ENCODE measurements at regions not wholly inside any gene's neighbourhood (a gene's known extent, or its start where the extent isn't known, plus 50 kb on each side); places are given as distances from the start of the nearest gene placed in this dataset.
A peak's percentile ranks its signal among the peaks of the same experiment; 100 is the strongest.

DNA sequence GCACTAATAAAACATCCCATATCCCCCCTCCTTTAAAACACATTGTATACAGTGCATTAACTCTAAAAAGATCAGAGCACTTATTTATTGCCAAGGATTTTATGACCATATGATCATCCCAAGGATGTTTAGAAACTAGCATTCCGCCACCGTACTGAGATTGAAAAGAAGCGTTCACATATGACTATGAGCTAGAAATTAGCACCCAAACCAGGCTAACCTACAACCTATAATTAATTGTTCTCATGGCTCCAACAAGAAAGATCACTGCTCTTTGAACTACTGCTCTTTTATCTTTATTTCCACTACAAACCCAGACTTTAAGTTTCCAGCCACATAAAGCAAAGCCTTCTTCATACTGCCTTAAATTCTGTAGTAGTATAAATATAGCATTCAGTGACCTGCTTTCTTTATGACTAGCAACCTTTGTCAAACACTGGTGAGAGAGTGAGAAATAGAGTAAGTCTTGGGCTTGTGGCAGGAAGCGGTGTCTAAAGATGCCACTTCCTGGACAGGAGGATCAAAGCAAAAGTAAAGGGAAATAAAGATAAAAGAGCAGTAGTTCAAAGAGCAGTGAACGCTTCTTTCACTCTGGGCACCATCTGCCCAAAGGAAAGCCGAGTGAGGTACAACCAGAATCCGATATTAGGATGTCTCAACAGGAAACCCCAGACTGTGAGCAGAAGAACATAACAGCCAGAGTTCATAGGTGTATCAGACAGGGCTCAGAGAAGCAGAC, 151.1 kb upstream of the ERCC6L2 start (continued):
- peak; percentile 76 for TF ChIP-seq RCOR2 (CRISPR knock-in tag; IDR thresholded peaks at IDR 0.05)
- no peak for TF ChIP-seq ZBTB7A (CRISPR knock-in tag; IDR thresholded peaks at IDR 0.05)
- no peak for TF ChIP-seq GFI1 (CRISPR knock-in tag; IDR thresholded peaks at IDR 0.05; ENCODE audit: borderline replicate concordance)
- no peak for TF ChIP-seq MAZ (IDR thresholded peaks at IDR 0.05; ENCODE audit: borderline replicate concordance, low read depth, low read length)
- no peak for TF ChIP-seq MAZ (CRISPR knock-in tag; IDR thresholded peaks at IDR 0.05; ENCODE audit: low read depth)
- TF ChIP-seq, protein P1, sequence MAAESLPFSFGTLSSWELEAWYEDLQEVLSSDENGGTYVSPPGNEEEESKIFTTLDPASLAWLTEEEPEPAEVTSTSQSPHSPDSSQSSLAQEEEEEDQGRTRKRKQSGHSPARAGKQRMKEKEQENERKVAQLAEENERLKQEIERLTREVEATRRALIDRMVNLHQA (CRISPR knock-in tag; IDR thresholded peaks at IDR 0.05): no peak
- TF ChIP-seq, protein P2, sequence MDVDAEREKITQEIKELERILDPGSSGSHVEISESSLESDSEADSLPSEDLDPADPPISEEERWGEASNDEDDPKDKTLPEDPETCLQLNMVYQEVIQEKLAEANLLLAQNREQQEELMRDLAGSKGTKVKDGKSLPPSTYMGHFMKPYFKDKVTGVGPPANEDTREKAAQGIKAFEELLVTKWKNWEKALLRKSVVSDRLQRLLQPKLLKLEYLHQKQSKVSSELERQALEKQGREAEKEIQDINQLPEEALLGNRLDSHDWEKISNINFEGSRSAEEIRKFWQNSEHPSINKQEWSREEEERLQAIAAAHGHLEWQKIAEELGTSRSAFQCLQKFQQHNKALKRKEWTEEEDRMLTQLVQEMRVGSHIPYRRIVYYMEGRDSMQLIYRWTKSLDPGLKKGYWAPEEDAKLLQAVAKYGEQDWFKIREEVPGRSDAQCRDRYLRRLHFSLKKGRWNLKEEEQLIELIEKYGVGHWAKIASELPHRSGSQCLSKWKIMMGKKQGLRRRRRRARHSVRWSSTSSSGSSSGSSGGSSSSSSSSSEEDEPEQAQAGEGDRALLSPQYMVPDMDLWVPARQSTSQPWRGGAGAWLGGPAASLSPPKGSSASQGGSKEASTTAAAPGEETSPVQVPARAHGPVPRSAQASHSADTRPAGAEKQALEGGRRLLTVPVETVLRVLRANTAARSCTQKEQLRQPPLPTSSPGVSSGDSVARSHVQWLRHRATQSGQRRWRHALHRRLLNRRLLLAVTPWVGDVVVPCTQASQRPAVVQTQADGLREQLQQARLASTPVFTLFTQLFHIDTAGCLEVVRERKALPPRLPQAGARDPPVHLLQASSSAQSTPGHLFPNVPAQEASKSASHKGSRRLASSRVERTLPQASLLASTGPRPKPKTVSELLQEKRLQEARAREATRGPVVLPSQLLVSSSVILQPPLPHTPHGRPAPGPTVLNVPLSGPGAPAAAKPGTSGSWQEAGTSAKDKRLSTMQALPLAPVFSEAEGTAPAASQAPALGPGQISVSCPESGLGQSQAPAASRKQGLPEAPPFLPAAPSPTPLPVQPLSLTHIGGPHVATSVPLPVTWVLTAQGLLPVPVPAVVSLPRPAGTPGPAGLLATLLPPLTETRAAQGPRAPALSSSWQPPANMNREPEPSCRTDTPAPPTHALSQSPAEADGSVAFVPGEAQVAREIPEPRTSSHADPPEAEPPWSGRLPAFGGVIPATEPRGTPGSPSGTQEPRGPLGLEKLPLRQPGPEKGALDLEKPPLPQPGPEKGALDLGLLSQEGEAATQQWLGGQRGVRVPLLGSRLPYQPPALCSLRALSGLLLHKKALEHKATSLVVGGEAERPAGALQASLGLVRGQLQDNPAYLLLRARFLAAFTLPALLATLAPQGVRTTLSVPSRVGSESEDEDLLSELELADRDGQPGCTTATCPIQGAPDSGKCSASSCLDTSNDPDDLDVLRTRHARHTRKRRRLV (CRISPR knock-in tag; IDR thresholded peaks at IDR 0.05): no peak
- no peak for TF ChIP-seq TGIF2 (CRISPR knock-in tag; IDR thresholded peaks at IDR 0.05)
- 0 out of 2 replicates have a peak, but pooled peaks have one; percentile 12 for TF ChIP-seq CBFB (CRISPR knock-in tag; IDR thresholded peaks at IDR 0.05)
- TF ChIP-seq, protein P3, sequence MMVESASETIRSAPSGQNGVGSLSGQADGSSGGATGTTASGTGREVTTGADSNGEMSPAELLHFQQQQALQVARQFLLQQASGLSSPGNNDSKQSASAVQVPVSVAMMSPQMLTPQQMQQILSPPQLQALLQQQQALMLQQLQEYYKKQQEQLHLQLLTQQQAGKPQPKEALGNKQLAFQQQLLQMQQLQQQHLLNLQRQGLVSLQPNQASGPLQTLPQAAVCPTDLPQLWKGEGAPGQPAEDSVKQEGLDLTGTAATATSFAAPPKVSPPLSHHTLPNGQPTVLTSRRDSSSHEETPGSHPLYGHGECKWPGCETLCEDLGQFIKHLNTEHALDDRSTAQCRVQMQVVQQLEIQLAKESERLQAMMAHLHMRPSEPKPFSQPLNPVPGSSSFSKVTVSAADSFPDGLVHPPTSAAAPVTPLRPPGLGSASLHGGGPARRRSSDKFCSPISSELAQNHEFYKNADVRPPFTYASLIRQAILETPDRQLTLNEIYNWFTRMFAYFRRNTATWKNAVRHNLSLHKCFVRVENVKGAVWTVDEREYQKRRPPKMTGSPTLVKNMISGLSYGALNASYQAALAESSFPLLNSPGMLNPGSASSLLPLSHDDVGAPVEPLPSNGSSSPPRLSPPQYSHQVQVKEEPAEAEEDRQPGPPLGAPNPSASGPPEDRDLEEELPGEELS (CRISPR knock-in tag; IDR thresholded peaks at IDR 0.05): peak; percentile 83
- no peak for TF ChIP-seq MBNL3 (CRISPR knock-in tag; conservative IDR thresholded peaks at IDR 0.05)
- TF ChIP-seq, protein P4, sequence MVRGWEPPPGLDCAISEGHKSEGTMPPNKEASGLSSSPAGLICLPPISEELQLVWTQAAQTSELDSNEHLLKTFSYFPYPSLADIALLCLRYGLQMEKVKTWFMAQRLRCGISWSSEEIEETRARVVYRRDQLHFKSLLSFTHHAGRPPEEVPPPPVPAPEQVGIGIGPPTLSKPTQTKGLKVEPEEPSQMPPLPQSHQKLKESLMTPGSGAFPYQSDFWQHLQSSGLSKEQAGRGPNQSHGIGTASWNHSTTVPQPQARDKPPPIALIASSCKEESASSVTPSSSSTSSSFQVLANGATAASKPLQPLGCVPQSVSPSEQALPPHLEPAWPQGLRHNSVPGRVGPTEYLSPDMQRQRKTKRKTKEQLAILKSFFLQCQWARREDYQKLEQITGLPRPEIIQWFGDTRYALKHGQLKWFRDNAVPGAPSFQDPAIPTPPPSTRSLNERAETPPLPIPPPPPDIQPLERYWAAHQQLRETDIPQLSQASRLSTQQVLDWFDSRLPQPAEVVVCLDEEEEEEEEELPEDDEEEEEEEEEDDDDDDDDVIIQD (CRISPR knock-in tag; IDR thresholded peaks at IDR 0.05; ENCODE audit: low read depth): peak; percentile 66; the same call in 1 of the 2 replicates
- TF ChIP-seq SIX1 (CRISPR knock-in tag; IDR thresholded peaks at IDR 0.05; ENCODE audit: borderline replicate concordance): peak; percentile 62; the same call in 1 of the 2 replicates
- no peak for TF ChIP-seq SMC3 (IDR thresholded peaks at IDR 0.05; ENCODE audit: low read length)
- TF ChIP-seq ZNF839 (CRISPR knock-in tag; IDR thresholded peaks at IDR 0.05; ENCODE audit: borderline replicate concordance): no peak
- no peak for TF ChIP-seq PHF5A (CRISPR knock-in tag; IDR thresholded peaks at IDR 0.05; ENCODE audit: low read depth, unreplicated experiment)
- TF ChIP-seq, protein P5, sequence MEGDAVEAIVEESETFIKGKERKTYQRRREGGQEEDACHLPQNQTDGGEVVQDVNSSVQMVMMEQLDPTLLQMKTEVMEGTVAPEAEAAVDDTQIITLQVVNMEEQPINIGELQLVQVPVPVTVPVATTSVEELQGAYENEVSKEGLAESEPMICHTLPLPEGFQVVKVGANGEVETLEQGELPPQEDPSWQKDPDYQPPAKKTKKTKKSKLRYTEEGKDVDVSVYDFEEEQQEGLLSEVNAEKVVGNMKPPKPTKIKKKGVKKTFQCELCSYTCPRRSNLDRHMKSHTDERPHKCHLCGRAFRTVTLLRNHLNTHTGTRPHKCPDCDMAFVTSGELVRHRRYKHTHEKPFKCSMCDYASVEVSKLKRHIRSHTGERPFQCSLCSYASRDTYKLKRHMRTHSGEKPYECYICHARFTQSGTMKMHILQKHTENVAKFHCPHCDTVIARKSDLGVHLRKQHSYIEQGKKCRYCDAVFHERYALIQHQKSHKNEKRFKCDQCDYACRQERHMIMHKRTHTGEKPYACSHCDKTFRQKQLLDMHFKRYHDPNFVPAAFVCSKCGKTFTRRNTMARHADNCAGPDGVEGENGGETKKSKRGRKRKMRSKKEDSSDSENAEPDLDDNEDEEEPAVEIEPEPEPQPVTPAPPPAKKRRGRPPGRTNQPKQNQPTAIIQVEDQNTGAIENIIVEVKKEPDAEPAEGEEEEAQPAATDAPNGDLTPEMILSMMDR (CRISPR knock-in tag; IDR thresholded peaks at IDR 0.05): no peak
- TF ChIP-seq ZNF766 (CRISPR knock-in tag; IDR thresholded peaks at IDR 0.05; ENCODE audit: borderline replicate concordance): no peak
- no peak for TF ChIP-seq ZNF432 (CRISPR knock-in tag; IDR thresholded peaks at IDR 0.05; ENCODE audit: borderline replicate concordance)

Data from HepG2 (cell line).